T-cell (primary cell): ENCODE measurements at regions not wholly inside any gene's neighbourhood (a gene's known extent, or its start where the extent isn't known, plus 50 kb on each side); places are given as distances from the start of the nearest gene placed in this dataset.

Source experiments
- ATAC-seq, 4 experiments: fragments of 200-7000 bp in 3 of 4; fragments of 150-1000 bp in 1 of 4; cut with Tn5 transposase; replicated peaks in 1 of 4; 1 replicate in 3 of 4; 2 replicates in 1 of 4; pipeline ENCODE4 v1.10.0; 2021; ENCODE audit warnings: moderate library complexity in 3 of 4, mild to moderate bottlenecking in 2 of 4, moderate number of reproducible peaks in 1 of 4
- CTCF ChIA-PET, 2 donors: fragments of 300-600 bp; sonication (Branson Sonifier 250); formaldehyde crosslinking; loops; one replicate each; lab custom pipeline; 2022; ENCODE audit warnings: antibody characterized with exemption in 2 of 2; lab: Charles Lee
- POLR2A ChIA-PET, 2 donors: fragments of 300-600 bp; sonication (Branson Sonifier 250); formaldehyde crosslinking; loops; one replicate each; lab custom pipeline; 2022; ENCODE audit warnings: antibody characterized with exemption in 2 of 2; lab: Charles Lee
- DNase-seq, 35 experiments: peaks; one replicate each; pipeline versions ENCODE4 v3.0.0 to v3.0.0-alpha.2; 2013 to 2023
- H3K27ac ChIP-seq: one replicate; pipeline ENCODE4 v1.5.1; 2013; ENCODE audit warnings: low read length
- H3K27me3 ChIP-seq, 2 experiments: replicated peaks in 1 of 2; 1 replicate in 1 of 2; 2 replicates in 1 of 2; pipeline versions ENCODE4 v1.6.1 to v1.7.0; 2013; ENCODE audit warnings: low read length in 1 of 2, mixed read lengths in 1 of 2; ENCODE audit not compliant: control insufficient read depth in 2 of 2, insufficient read depth in 2 of 2; ENCODE audit errors: extremely low read depth in 1 of 2
- H3K36me3 ChIP-seq, 2 donors: 1 replicate in 1 of 2; 2 replicates in 1 of 2; pipeline versions ENCODE4 v1.6.1 to v1.7.0; 2013; ENCODE audit warnings: low read length in 1 of 2; ENCODE audit not compliant: control insufficient read depth in 2 of 2, insufficient read depth in 1 of 2; ENCODE audit errors: extremely low read depth in 1 of 2
- H3K4me1 ChIP-seq, 2 experiments: 1 replicate in 1 of 2; 2 replicates in 1 of 2; pipeline versions ENCODE4 v1.6.1 to v1.7.0; 2013; ENCODE audit warnings: low read length in 2 of 2, mixed read lengths in 1 of 2; ENCODE audit not compliant: insufficient read depth in 2 of 2, control insufficient read depth in 1 of 2; ENCODE audit errors: extremely low read depth in 1 of 2
- H3K4me3 ChIP-seq, 2 donors: 1 replicate in 1 of 2; 2 replicates in 1 of 2; pipeline versions ENCODE4 v1.5.1 to v1.7.0; 2013; ENCODE audit warnings: mild to moderate bottlenecking in 2 of 2, low read length in 1 of 2, moderate library complexity in 1 of 2; ENCODE audit not compliant: control insufficient read depth in 1 of 2; ENCODE audit errors: extremely low read depth in 1 of 2
- H3K9me3 ChIP-seq: 2 replicates; pipeline ENCODE4 v1.7.0; 2013
- H3K27ac Mint-ChIP-seq, 2 donors: one replicate each; pipeline ENCODE4 v1.8.0; 2020 to 2021; ENCODE audit warnings: mild to moderate bottlenecking in 2 of 2, mixed read lengths in 2 of 2
- H3K27me3 Mint-ChIP-seq, 2 donors: one replicate each; pipeline ENCODE4 v1.8.0; 2021 to 2022; ENCODE audit warnings: mixed read lengths in 2 of 2
- H3K36me3 Mint-ChIP-seq: one replicate; pipeline ENCODE4 v1.8.0; 2021; ENCODE audit warnings: mixed read lengths
- H3K4me1 Mint-ChIP-seq, 3 donors: one replicate each; pipeline ENCODE4 v1.8.0; 2020 to 2022; ENCODE audit warnings: mixed read lengths in 3 of 3, mild to moderate bottlenecking in 1 of 3
- H3K4me3 Mint-ChIP-seq, 3 donors: one replicate each; pipeline ENCODE4 v1.8.0; 2020 to 2022; ENCODE audit warnings: mild to moderate bottlenecking in 3 of 3, mixed read lengths in 3 of 3, moderate library complexity in 3 of 3
- H3K9me3 Mint-ChIP-seq, 3 donors: one replicate each; pipeline ENCODE4 v1.8.0; 2020 to 2022; ENCODE audit warnings: mixed read lengths in 3 of 3
- WGBS: methylation state at CpG from one replicate; pipeline ENCODE4 v1.1.5; 2013; ENCODE audit warnings: missing lambda C conversion rate; ENCODE audit not compliant: insufficient coverage; 5-methylcytosine and 5-hydroxymethylcytosine counted together

DNA sequence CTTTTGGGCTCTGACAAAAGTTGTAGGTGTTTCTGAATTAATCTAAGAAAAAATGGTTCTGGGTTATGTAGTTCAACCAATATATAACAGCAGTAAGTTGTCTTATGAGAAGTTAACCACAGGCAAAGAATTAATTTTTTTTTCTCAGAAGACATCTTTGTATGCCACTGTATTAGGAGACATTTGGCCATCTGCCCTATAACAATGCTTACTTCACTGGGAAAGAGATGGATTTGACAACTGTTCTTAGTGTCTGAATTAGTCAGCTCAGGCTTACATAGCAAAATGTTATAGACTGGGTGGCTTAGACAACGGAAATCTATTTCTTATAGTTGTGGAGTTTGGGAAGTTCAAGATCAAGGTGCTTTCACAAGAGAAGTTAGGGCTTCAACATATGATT lies 508.1 kb downstream of the STIM2 start:
- Mint-ChIP-seq H3K9me3 (peaks cover 0 to 14% (median 6%) of the 10 kb centered on the region in 3 donors), H3K27me3 (no peaks in the 10 kb centered on the region), H3K36me3 (no peaks in the 10 kb centered on the region), H3K4me1 (no peaks in the 10 kb centered on the region), H3K4me3 (no peak overlapping the region), H3K27ac (no peak overlapping the region)
- ChIA-PET POLR2A (no interaction called here), CTCF (no interaction called here)
- Histone ChIP-seq H3K9me3 (no peaks in the 10 kb centered on the region), H3K4me3 (no peak overlapping the region), H3K36me3 (no peaks in the 10 kb centered on the region), H3K4me1 (no peaks in the 10 kb centered on the region), H3K27ac (no peak overlapping the region), H3K27me3 (no peaks in the 10 kb centered on the region)
- WGBS, result 50% methylated on average over 1 of the region's 1 CpG
- ATAC-seq (no peak), DNase-seq (no peak)

- H3K4me3 ChIP-seq, result no peak overlapping the region
- no CpG with 5 or more reads among the region's 4 CpGs for WGBS
- Mint-ChIP-seq H3K4me1 (no peaks in the 10 kb centered on the region), H3K27ac (no peak overlapping the region), H3K36me3 (no peaks in the 10 kb centered on the region), H3K4me3 (no peak overlapping the region), H3K27me3 (no peaks in the 10 kb centered on the region), H3K9me3 (peaks cover 5 to 8% (median 8%) of the 10 kb centered on the region in 3 donors)
- no peaks in the 10 kb centered on the region for H3K9me3 ChIP-seq
- ATAC-seq (no peak), DNase-seq (no peak)
- H3K4me1 ChIP-seq, result no peaks in the 10 kb centered on the region
- H3K36me3 ChIP-seq, result no peaks in the 10 kb centered on the region
- no peaks in the 10 kb centered on the region for H3K27me3 ChIP-seq
- ChIA-PET POLR2A (no interaction called here), CTCF (interaction anchor here in 1 of 2 donors (0.7 kb wide), 2 partner anchors 1223 to 1326 kb away, joined by 3 to 4 read pairs; no protein-coding TSS in a partner anchor)
- H3K27ac ChIP-seq, result no peak overlapping the region
Measured at GRCh38 chr4:27381815-27382214, 521.2 kb downstream of the STIM2 start.

DNA sequence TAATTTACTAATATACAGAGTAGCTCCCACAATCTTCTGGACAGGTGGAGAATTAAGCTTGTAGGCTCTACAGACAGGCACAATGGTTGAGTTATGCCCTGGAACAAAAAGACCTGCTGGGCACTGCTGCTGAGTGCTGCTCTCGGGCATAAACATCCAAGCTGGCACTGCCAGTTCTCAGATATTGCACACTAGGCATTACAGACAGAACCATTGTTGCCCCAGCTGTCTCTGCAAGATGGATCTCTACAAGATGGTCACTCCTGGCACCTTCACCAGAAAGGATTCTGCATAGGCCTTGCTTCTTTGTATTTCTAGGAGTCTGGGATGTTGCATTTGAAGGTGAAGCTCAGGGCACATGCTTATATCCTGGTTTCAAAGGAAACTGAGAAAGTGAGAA lies 527.1 kb downstream of the STIM2 start:
- ATAC-seq, result no peak
- H3K9me3 Mint-ChIP-seq, result peaks cover 3 to 8% (median 5%) of the 10 kb centered on the region in 3 donors
- POLR2A ChIA-PET, result no interaction called here
- H3K27me3 Mint-ChIP-seq, result no peaks in the 10 kb centered on the region
- H3K27ac ChIP-seq, result no peak overlapping the region
- H3K36me3 Mint-ChIP-seq, result no peaks in the 10 kb centered on the region
- CTCF ChIA-PET, result no interaction called here
- no peak overlapping the region for H3K27ac Mint-ChIP-seq
- no peak overlapping the region for H3K4me3 Mint-ChIP-seq
- no peak overlapping the region for H3K4me3 ChIP-seq
- WGBS, result 50% methylated on average over 1 of the region's 1 CpG
- no peaks in the 10 kb centered on the region for H3K4me1 ChIP-seq
- H3K27me3 ChIP-seq, result no peaks in the 10 kb centered on the region
- H3K36me3 ChIP-seq, result no peaks in the 10 kb centered on the region
- DNase-seq, result no peak
- no peaks in the 10 kb centered on the region for H3K9me3 ChIP-seq
- H3K4me1 Mint-ChIP-seq, result no peaks in the 10 kb centered on the region

- H3K36me3 ChIP-seq, result no peaks in the 10 kb centered on the region
- H3K27ac ChIP-seq, result no peak overlapping the region
- Mint-ChIP-seq H3K4me3 (no peak overlapping the region), H3K27me3 (peaks cover 0 to 2% of the 10 kb centered on the region in 2 donors), H3K4me1 (no peaks in the 10 kb centered on the region), H3K9me3 (peaks cover 4 to 14% (median 4%) of the 10 kb centered on the region in 3 donors), H3K36me3 (no peaks in the 10 kb centered on the region), H3K27ac (no peak overlapping the region)
- ChIA-PET POLR2A (no interaction called here), CTCF (no interaction called here)
- no peaks in the 10 kb centered on the region for H3K4me1 ChIP-seq
- no peaks in the 10 kb centered on the region for H3K9me3 ChIP-seq
- ATAC-seq (no peak), DNase-seq (no peak)
- no CpG with 5 or more reads among the region's 1 CpG for WGBS
- H3K27me3 ChIP-seq, result no peaks in the 10 kb centered on the region
- no peak overlapping the region for H3K4me3 ChIP-seq
Measured at GRCh38 chr4:27397886-27398285, 537.2 kb downstream of the STIM2 start.

GRCh38 chr4:27398631-27399310 lies 538.1 kb downstream of the STIM2 start:
- Mint-ChIP-seq H3K4me1 (no peaks in the 10 kb centered on the region), H3K9me3 (peaks cover 4 to 14% (median 4%) of the 10 kb centered on the region in 3 donors), H3K27me3 (peaks cover 0 to 2% of the 10 kb centered on the region in 2 donors), H3K27ac (no peak overlapping the region), H3K36me3 (no peaks in the 10 kb centered on the region), H3K4me3 (no peak overlapping the region)
- DNase-seq (no peak), ATAC-seq (no peak)
- no peaks in the 10 kb centered on the region for H3K4me1 ChIP-seq
- ChIA-PET POLR2A (no interaction called here), CTCF (no interaction called here)
- no peaks in the 10 kb centered on the region for H3K27me3 ChIP-seq
- no peak overlapping the region for H3K4me3 ChIP-seq
- H3K36me3 ChIP-seq, result no peaks in the 10 kb centered on the region
- WGBS, result 57% methylated on average over 1 of the region's 7 CpGs
- no peaks in the 10 kb centered on the region for H3K9me3 ChIP-seq
- no peak overlapping the region for H3K27ac ChIP-seq

DNA sequence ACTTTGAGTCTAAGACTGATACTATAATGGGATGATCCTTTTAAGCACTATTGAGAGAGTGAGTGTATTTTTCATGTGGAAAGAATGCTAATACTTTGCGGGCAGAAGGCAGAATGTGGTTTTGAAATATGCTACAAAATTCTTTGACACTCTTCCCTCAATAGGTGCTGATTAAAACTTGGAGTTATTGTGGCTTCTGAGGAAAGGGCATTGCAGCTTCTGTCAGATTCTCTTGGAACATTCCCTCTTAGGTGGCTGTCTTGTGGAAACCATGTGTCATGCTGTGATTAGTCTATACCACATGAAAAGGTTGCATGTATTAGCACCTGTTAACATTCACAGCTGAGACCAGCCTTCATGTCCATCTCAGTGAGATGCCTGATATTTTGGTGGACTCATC lies 547.0 kb downstream of the STIM2 start:
- ChIA-PET POLR2A (no interaction called here), CTCF (no interaction called here)
- Histone ChIP-seq H3K27ac (no peak overlapping the region), H3K4me3 (no peak overlapping the region), H3K27me3 (no peaks in the 10 kb centered on the region), H3K4me1 (no peaks in the 10 kb centered on the region), H3K9me3 (no peaks in the 10 kb centered on the region), H3K36me3 (no peaks in the 10 kb centered on the region)
- peaks cover 11 to 34% (median 27%) of the 10 kb centered on the region in 3 donors for H3K9me3 Mint-ChIP-seq
- DNase-seq (no peak), ATAC-seq (no peak)
- no peaks in the 10 kb centered on the region for H3K27me3 Mint-ChIP-seq
- H3K27ac Mint-ChIP-seq, result no peak overlapping the region
- H3K36me3 Mint-ChIP-seq, result no peaks in the 10 kb centered on the region
- no peaks in the 10 kb centered on the region for H3K4me1 Mint-ChIP-seq
- no CpG with 5 or more reads among the region's 1 CpG for WGBS
- no peak overlapping the region for H3K4me3 Mint-ChIP-seq
